ENCODE measurements at regions not wholly inside any gene's neighbourhood (a gene's known extent, or its start where the extent isn't known, plus 50 kb on each side); places are given as distances from the start of the nearest gene placed in this dataset.
"Not testable (repeated sequence)": the region's sequence is repeated elsewhere in the genome, so short reads cannot be mapped to it uniquely, and the experiment has no call there.

DNA sequence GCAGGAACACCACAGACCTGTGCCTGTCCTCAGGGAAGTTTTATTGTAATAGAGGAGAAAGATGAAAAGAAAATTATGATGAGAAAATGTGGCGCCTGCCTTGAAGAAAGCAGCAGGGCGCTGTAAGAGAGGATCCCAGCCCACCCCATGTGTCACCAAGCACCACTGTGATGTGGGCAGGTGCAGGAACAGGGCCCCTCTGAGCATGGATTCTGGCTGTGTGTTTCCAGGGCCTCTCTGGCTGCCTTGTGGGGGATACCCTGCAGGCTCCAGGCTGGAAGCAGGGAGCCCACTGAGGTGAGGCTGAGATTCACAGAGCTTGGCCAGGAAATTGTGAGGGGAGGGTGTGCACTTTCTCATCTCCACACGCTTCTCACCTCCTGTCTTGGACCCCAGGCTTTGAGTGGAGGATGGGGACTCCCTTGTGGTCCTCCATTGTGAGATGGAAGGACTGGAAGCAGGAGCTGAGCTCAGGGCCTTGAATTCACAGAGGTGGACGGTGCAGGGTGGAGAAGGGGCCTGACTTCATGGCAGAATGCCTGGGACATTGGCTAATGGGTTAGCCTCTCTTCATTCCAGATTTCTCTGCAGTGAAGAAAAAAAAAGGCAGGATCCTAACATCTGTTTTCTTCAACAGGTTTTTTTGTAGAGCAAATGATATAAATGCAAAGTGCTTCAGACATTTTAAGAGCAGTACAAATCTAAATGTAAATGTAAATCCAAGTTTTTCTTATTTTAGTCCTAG, 246.6 kb upstream of the B3GAT1 start:
- Histone ChIP-seq H3K4me1 (ENCODE audit: control insufficient read depth, insufficient read depth, low read length) (no peaks in the 10 kb centered on the region; the same call in 1 of the 2 replicates), H3K27ac (ENCODE audit: low read length) (no peak overlapping the region), H3K9me3 (ENCODE audit: control insufficient read depth, insufficient read depth, low read length) (no peaks in the 10 kb centered on the region), H3K27me3 (ENCODE audit: control insufficient read depth, insufficient read depth, low read length) (no peaks in the 10 kb centered on the region), H3K4me3 (ENCODE audit: low read length) (no peak overlapping the region), H3K36me3 (ENCODE audit: control insufficient read depth, insufficient read depth, low read length) (no peaks in the 10 kb centered on the region)
- WGBS (ENCODE audit: insufficient coverage, insufficient read length) = no CpG with 5 or more reads among the region's 4 CpGs
- no peak for DNase-seq (ENCODE audit: low read depth, low spot score)

DNA sequence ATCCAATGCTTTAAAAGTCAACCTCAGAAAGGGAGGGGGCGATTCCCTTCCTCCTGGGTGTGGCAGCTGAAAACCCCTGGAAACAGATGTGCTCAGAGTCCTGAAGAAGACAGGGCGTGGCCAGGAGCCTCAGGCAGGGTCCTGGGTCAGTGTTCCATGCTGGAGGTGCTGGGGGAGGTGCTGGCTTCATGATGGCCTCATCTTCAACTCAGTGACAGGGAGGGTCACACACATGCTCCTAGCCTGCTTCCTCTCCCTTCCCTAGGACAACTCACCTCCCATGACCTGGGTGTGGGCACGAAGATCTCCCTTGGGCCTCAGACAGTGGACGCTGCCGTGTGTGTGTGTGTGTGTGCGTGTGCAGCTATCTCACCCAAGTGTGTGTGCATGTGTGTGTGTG, 245.6 kb upstream of the B3GAT1 start:
- no peak overlapping the region for H3K27ac ChIP-seq (ENCODE audit: low read length)
- no peaks in the 10 kb centered on the region for H3K9me3 ChIP-seq (ENCODE audit: control insufficient read depth, insufficient read depth, low read length)
- H3K4me3 ChIP-seq (ENCODE audit: low read length) = no peak overlapping the region
- no CpG with 5 or more reads among the region's 6 CpGs for WGBS (ENCODE audit: insufficient coverage, insufficient read length)
- no peaks in the 10 kb centered on the region for H3K36me3 ChIP-seq (ENCODE audit: control insufficient read depth, insufficient read depth, low read length)
- no peaks in the 10 kb centered on the region; the same call in 1 of the 2 replicates for H3K4me1 ChIP-seq (ENCODE audit: control insufficient read depth, insufficient read depth, low read length)
- no peaks in the 10 kb centered on the region for H3K27me3 ChIP-seq (ENCODE audit: control insufficient read depth, insufficient read depth, low read length)
- DNase-seq (ENCODE audit: low read depth, low spot score) = no peak

DNA sequence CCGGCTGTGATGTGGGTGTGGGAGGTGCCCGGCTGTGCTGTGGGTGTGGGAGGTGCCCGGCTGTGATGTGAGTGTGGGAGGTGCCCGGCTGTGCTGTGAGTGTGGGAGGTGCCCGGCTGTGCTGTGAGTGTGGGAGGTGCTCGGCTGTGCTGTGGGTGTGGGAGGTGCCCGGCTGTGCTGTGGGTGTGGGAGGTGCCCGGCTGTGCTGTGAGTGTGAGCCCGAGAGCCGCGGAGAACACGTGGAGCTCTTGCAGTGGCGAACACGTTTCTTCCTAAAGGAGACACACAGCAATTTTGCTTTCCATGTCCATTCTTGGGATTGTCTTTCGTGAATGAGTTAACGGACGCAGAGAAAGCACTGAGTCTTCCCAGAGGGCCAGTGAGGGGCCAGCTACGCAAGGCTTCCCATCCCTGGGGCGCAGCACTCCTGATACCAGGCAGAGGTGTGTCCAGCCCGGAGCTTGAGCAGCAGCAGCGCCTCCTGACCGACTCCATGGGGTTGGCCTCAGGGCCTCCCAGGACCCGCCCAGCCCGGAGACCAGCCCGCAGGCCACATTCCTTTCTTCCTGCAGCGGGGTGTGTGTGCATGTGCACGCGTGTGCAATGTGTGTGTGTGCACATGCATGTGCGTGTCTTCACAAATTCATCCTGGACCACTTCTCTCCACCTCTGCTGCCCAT, 245.0 kb upstream of the B3GAT1 start:
- H3K4me3 ChIP-seq (ENCODE audit: low read length) = no peak overlapping the region
- H3K27me3 ChIP-seq (ENCODE audit: control insufficient read depth, insufficient read depth, low read length) = no peaks in the 10 kb centered on the region
- H3K9me3 ChIP-seq (ENCODE audit: control insufficient read depth, insufficient read depth, low read length) = no peaks in the 10 kb centered on the region
- no peaks in the 10 kb centered on the region; the same call in 1 of the 2 replicates for H3K4me1 ChIP-seq (ENCODE audit: control insufficient read depth, insufficient read depth, low read length)
- H3K36me3 ChIP-seq (ENCODE audit: control insufficient read depth, insufficient read depth, low read length) = no peaks in the 10 kb centered on the region
- DNase-seq (ENCODE audit: low read depth, low spot score) = no peak
- no CpG with 5 or more reads among the region's 29 CpGs for WGBS (ENCODE audit: insufficient coverage, insufficient read length)
- H3K27ac ChIP-seq (ENCODE audit: low read length) = no peak overlapping the region

DNA sequence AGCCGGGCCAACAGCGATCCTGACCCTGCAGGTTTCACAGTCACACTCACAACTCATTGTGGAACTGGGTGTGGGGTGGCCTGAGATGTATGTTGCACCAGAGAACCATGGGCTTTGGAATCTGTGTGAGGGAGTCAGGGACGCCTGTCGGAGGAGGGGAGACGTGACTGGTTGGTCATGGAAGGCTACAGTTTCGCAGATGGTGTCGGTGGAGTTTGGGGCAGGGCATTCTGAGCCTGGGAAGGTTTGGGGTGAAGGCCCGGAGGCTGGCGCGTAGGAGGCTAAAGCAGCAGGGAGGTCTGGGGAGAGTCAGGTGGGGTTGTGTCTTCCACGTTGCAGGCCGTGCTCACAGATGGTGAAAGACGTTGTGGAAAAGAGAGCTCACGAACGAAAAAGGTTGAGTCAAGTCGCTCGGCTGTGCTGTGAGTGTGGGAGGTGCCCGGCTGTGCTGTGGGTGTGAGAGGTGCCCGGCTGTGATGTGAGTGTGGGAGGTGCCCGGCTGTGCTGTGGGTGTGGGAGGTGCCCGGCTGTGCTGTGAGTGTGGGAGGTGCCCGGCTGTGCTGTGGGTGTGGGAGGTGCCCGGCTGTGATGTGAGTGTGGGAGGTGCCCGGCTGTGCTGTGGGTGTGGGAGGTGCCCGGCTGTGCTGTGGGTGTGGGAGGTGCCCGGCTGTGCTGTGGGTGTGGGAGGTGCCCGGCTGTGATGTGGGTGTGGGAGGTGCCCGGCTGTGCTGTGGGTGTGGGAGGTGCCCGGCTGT, 244.2 kb upstream of the B3GAT1 start:
- WGBS (ENCODE audit: insufficient coverage, insufficient read length) = no CpG with 5 or more reads among the region's 29 CpGs
- H3K9me3 ChIP-seq (ENCODE audit: control insufficient read depth, insufficient read depth, low read length); H3K4me1 ChIP-seq (ENCODE audit: control insufficient read depth, insufficient read depth, low read length); H3K4me3 ChIP-seq (ENCODE audit: low read length); H3K27ac ChIP-seq (ENCODE audit: low read length); DNase-seq (ENCODE audit: low read depth, low spot score); H3K36me3 ChIP-seq (ENCODE audit: control insufficient read depth, insufficient read depth, low read length); H3K27me3 ChIP-seq (ENCODE audit: control insufficient read depth, insufficient read depth, low read length): not testable (repeated sequence)

DNA sequence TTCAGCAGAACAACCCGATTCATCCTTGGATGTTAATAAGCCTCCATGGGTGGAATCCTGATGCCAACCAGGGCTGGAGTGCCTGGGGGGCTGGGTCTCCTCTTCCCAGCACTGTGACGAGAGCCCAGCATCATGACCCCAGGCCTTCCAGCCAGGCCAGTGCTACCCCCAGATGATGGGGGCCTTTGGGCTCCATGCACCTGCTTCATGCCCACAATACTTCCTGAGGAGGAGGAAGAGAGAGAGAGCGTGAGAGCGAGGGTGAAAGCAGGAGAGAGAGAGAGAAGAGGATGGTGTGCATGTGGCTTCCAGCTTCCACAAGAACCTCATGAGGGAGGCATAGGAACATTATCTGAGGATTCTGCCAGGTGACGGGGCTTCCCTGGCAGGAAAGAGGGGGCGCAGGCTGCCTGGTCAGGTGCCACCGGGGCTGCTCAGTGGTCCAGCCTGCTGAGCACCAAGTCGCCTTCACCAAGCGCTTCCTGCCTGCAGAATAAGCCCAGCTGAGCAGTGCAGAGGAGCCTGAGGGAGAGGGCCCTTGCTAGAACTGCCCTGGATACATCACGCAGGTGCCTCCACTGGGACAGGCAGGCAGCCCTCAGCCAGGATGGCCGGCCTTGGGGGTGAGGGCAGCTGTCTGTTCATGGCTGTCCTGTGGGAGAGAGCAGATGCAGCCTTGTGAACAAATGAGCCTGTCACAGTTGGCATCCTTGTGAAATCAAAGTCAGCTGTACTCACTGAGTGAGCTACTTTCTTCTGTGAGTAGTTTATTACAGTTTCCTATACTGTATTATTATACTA, 243.3 kb upstream of the B3GAT1 start:
- no peaks in the 10 kb centered on the region for H3K27me3 ChIP-seq (ENCODE audit: control insufficient read depth, insufficient read depth, low read length)
- H3K4me1 ChIP-seq (ENCODE audit: control insufficient read depth, insufficient read depth, low read length) = no peaks in the 10 kb centered on the region; the same call in 1 of the 2 replicates
- WGBS (ENCODE audit: insufficient coverage, insufficient read length) = no CpG with 5 or more reads among the region's 11 CpGs

DNA sequence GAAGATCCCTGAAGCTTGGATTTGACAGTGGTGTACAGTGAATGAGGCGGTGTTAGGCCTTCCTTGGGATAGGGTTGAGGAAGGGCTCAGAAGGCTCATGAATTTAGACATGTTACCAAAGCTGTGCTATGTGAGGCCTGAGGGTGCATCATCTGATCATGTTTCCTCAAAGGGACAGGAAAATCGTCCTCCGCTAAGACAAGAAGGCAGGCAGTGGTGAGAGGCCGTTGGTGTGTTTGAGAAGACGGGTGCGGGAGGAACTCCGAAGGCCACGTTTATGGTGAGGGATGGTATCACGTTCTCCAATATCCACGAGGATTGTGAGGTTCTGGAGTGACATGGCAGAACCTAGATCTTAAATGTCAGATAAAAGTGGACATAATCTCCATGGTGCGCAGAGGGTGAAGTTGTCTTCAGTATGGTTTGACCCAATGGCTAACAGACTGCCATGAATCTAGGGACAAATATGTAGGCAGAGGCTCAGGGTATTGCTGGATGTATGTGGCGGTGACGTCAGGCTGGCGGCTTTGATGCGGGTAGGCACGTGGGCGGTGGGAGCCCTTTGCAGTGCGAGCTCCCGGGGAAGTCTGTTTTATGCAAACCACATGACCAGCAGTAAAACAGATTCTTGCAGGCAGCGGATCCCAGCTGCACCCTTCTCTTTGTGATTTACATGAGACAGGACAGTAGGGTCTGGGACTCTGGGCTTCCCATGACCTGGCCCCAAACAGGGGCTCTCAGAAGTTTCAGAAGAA, 242.3 kb upstream of the B3GAT1 start:
- Histone ChIP-seq H3K27me3 (ENCODE audit: control insufficient read depth, insufficient read depth, low read length) (no peaks in the 10 kb centered on the region), H3K27ac (ENCODE audit: low read length) (no peak overlapping the region), H3K4me1 (ENCODE audit: control insufficient read depth, insufficient read depth, low read length) (no peaks in the 10 kb centered on the region; the same call in 1 of the 2 replicates), H3K4me3 (ENCODE audit: low read length) (no peak overlapping the region), H3K9me3 (ENCODE audit: control insufficient read depth, insufficient read depth, low read length) (no peaks in the 10 kb centered on the region), H3K36me3 (ENCODE audit: control insufficient read depth, insufficient read depth, low read length) (no peaks in the 10 kb centered on the region)
- WGBS (ENCODE audit: insufficient coverage, insufficient read length) = no CpG with 5 or more reads among the region's 20 CpGs
- no peak for DNase-seq (ENCODE audit: low read depth, low spot score)

More for the DNA sequence above, 243.3 kb upstream of the B3GAT1 start:
- Histone ChIP-seq H3K9me3 (ENCODE audit: control insufficient read depth, insufficient read depth, low read length) (no peaks in the 10 kb centered on the region), H3K36me3 (ENCODE audit: control insufficient read depth, insufficient read depth, low read length) (no peaks in the 10 kb centered on the region), H3K27ac (ENCODE audit: low read length) (no peak overlapping the region), H3K4me3 (ENCODE audit: low read length) (no peak overlapping the region)
- DNase-seq (ENCODE audit: low read depth, low spot score) = no peak

DNA sequence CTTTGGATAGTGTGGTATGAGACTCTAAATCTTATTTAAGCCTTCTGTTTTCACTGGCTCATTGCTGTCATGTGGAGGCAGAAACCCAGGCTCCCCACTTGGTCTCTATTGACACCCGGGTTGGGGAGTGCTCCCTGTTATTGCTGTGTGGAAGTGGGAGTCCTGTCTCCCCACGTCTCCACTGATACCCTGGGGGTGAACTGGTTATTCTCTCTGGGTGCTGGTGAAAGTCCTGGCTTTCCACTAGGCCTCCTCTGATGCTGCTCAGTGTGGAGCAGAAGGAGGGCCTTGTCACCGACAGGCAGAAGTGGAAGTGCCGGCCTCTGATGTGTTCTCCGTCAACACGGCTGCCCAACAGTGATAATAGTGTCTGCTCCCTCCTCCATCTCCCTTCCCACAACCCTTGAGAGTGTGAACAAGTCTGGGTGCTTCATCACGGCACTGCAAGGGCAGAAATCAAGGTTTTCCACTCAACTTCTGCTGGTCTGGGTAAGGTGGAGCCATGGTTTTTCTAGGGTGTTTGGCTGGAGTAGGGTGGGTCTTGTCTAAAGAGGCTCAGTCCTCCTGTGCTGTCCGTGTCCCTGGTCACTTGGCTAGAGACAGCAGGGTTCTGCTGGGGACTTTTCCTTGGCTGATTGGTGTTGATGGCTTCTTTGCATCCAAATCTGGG, 240.7 kb upstream of the B3GAT1 start:
- H3K4me1 ChIP-seq (ENCODE audit: control insufficient read depth, insufficient read depth, low read length) = no peaks in the 10 kb centered on the region; the same call in 1 of the 2 replicates

DNA sequence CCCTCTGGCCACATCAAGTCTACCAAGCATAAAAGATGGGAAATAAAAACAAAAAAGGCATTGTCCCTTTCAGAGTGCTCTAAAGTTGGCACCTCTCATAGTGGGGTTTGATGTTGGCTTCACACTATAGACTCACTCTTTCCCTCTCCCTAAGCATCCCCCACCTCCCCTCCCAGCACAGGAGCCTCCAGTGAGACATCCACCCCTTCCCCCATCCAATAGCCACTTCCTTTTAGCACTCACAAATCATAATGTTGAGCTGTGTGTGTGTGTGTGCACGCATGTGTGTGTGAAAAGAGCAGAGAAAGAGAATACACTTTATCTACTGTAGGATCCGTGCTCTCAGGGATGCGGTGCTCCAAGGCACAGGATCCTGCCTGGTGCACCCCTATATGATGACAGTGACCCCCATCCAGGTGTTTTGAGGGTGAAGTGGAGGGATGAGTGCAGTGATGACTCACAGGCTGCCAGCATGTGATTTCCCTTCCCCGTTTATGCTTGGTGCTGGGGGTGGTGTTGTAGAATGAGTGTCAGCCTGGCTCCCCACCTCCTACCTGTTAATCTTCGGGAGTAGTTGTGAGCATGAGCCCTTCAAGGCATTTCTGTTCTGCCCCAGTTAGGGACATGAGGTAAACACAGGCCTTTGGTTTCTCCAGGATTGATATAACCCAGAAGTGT, 235.2 kb upstream of the B3GAT1 start:
- no peak overlapping the region for H3K4me3 ChIP-seq (ENCODE audit: low read length)
- DNase-seq (ENCODE audit: low read depth, low spot score) = no peak
- no peaks in the 10 kb centered on the region for H3K27me3 ChIP-seq (ENCODE audit: control insufficient read depth, insufficient read depth, low read length)
- no CpG with 5 or more reads among the region's 5 CpGs for WGBS (ENCODE audit: insufficient coverage, insufficient read length)
- H3K9me3 ChIP-seq (ENCODE audit: control insufficient read depth, insufficient read depth, low read length) = no peaks in the 10 kb centered on the region
- H3K4me1 ChIP-seq (ENCODE audit: control insufficient read depth, insufficient read depth, low read length) = peaks cover 5% of the 10 kb centered on the region; the same call in 1 of the 2 replicates
- H3K36me3 ChIP-seq (ENCODE audit: control insufficient read depth, insufficient read depth, low read length) = no peaks in the 10 kb centered on the region
- H3K27ac ChIP-seq (ENCODE audit: low read length) = no peak overlapping the region

More for the DNA sequence above, 240.7 kb upstream of the B3GAT1 start:
- Histone ChIP-seq H3K4me3 (ENCODE audit: low read length) (no peak overlapping the region), H3K36me3 (ENCODE audit: control insufficient read depth, insufficient read depth, low read length) (no peaks in the 10 kb centered on the region), H3K27ac (ENCODE audit: low read length) (no peak overlapping the region), H3K9me3 (ENCODE audit: control insufficient read depth, insufficient read depth, low read length) (no peaks in the 10 kb centered on the region), H3K27me3 (ENCODE audit: control insufficient read depth, insufficient read depth, low read length) (no peaks in the 10 kb centered on the region)
- no CpG with 5 or more reads among the region's 8 CpGs for WGBS (ENCODE audit: insufficient coverage, insufficient read length)
- DNase-seq (ENCODE audit: low read depth, low spot score) = no peak

DNA sequence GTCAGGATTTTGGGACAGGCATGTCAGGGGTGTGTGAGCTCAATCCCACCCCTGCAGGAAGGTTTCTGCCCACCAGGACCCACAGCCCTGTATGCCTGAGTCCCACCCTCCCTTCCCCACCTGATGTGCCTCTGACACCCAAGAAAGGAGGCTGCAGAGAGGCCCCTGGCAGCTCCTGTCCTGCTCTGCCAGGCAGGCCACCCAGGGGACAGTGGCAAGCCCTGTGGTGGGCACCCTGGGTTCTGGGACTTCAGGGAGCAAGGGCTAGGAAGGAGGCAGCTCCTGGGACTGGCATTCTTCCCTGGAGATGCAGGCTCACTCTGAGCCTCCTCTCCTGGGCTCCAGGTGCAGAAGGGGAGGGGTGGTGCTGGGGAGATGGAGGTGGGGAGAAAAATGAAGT, 234.5 kb upstream of the B3GAT1 start:
- no peaks in the 10 kb centered on the region for H3K9me3 ChIP-seq (ENCODE audit: control insufficient read depth, insufficient read depth, low read length)
- H3K27ac ChIP-seq (ENCODE audit: low read length) = no peak overlapping the region
- peaks cover 5% of the 10 kb centered on the region; the same call in 1 of the 2 replicates for H3K4me1 ChIP-seq (ENCODE audit: control insufficient read depth, insufficient read depth, low read length)
- H3K36me3 ChIP-seq (ENCODE audit: control insufficient read depth, insufficient read depth, low read length) = no peaks in the 10 kb centered on the region
- no peak for DNase-seq (ENCODE audit: low read depth, low spot score)
- no peaks in the 10 kb centered on the region for H3K27me3 ChIP-seq (ENCODE audit: control insufficient read depth, insufficient read depth, low read length)
- no peak overlapping the region for H3K4me3 ChIP-seq (ENCODE audit: low read length)

Data from iPS DF 6.9 (cell line).